Heart left ventricle (tissue), 16 donors: ENCODE measurements at regions not wholly inside any gene's neighbourhood (a gene's known extent, or its start where the extent isn't known, plus 50 kb on each side); places are given as distances from the start of the nearest gene placed in this dataset.

Experiments used
- ATAC-seq, 4 donors: fragments of 200-7000 bp; cut with Tn5 transposase; one replicate each; pipeline ENCODE4 v1.9.1; 2020 to 2022; ENCODE audit warnings: moderate library complexity in 4 of 4, mild to moderate bottlenecking in 3 of 4, moderate number of reproducible peaks in 1 of 4
- DNase-seq, 5 donors: peaks; one replicate each; pipeline ENCODE4 v3.0.0-alpha.2; 2020
- H3K27ac ChIP-seq, 12 donors: fragments of 200-600 bp; sonication (generic) in 4 of 12; one replicate each; pipeline versions ENCODE4 v1.5.0 to v1.8.0; 2016 to 2022; ENCODE audit warnings: mild to moderate bottlenecking in 2 of 12
- H3K27me3 ChIP-seq, 9 donors: fragments of 200-600 bp; sonication (generic) in 2 of 9; one replicate each; pipeline versions ENCODE4 v1.5.1 to v1.8.0; 2016 to 2022; ENCODE audit warnings: mild to moderate bottlenecking in 3 of 9
- H3K36me3 ChIP-seq, 9 donors: fragments of 200-600 bp; sonication (generic) in 2 of 9; one replicate each; pipeline versions ENCODE4 v1.5.0 to v1.8.0; 2018 to 2022; ENCODE audit warnings: mild to moderate bottlenecking in 2 of 9
- H3K4me1 ChIP-seq, 12 donors: fragments of 200-600 bp; sonication (generic) in 4 of 12; one replicate each; pipeline versions ENCODE4 v1.5.0 to v1.8.0; 2016 to 2022; ENCODE audit warnings: mild to moderate bottlenecking in 3 of 12
- H3K4me3 ChIP-seq, 12 donors: fragments of 200-600 bp; sonication (generic) in 4 of 12; one replicate each; pipeline versions ENCODE4 v1.5.0 to v1.8.0; 2017 to 2022; ENCODE audit warnings: mild to moderate bottlenecking in 9 of 12, moderate library complexity in 4 of 12
- H3K9me3 ChIP-seq, 12 donors: fragments of 200-600 bp; sonication (generic) in 4 of 12; one replicate each; pipeline versions ENCODE4 v1.5.0 to v1.8.0; 2016 to 2022; ENCODE audit warnings: mild to moderate bottlenecking in 1 of 12
- CTCF ChIP-seq, 12 donors: fragments of 200-600 bp; sonication (generic) in 4 of 12; IDR thresholded peaks; one replicate each; pipeline versions ENCODE4 v1.5.0 to v1.8.0; 2018 to 2022; ENCODE audit warnings: antibody characterized with exemption in 12 of 12, mild to moderate bottlenecking in 5 of 12
- POLR2A ChIP-seq, 2 donors: fragments of 450-650 bp; IDR thresholded peaks; one replicate each; pipeline ENCODE4 v1.6.1; 2017; ENCODE audit warnings: antibody characterized with exemption in 2 of 2, mild to moderate bottlenecking in 2 of 2, moderate library complexity in 2 of 2
- WGBS, 4 donors: extraction: QIAGEN DNeasy Blood & Tissue Kit in 2 of 4; methylation state at CpG; one replicate each; pipeline versions ENCODE4 v1.1.5 to v1.1.7; 2013 to 2018; 5-methylcytosine and 5-hydroxymethylcytosine counted together
- intact Hi-C, 10 donors: fragments of 100-400 bp; cut with DNase I; formaldehyde crosslinking; loops; one replicate each; pipeline versions ENCODE4 v1.11.1 to v1.14.2; 2022
- donor health status: ischemic (EF 13 %, LVEDD 7.1; RV severe dilation, severe dysfunction).
- donor health status: healthy with polysubstance abuse.
- donor health status: DM: no; HTN: yes; CAD: no.
- donor health status: DM: no; HTN: no; CAD: no.
- donor health status: ischemic (EF 25% LVEDD 6.9; RV normal size, moderate dysfunction).
- donor health status: ischemic (EF 25% LVEDD 5.7; RV mildly dilated, moderate dysfunction).
- donor health status: healthy.
- donor health status: DM: yes; HTN: yes; CAD: no.
- donor health status: ischemic (EF 35%, LVEDD 5.7; RV mildly dilated, moderate dysfunction).
- donor health status: nonischemic (EF 11% LVEDD 7.7; RV severe dilation, severe dysfunction).
- donor health status: DM: yes; HTN: yes; CAD: no.
- donor health status: PGD.
- donor health status: ischemic (EF 29% LVEDD 5.4; RV normal size, mild dysfunction).
- donor health status: nonischemic (EF 23%, LVEDD 6.1; RV moderate dilation, normal function).

GRCh38 chr15:35173444-35174118 is 88.5 kb upstream of the NANOGP8 start:
- Histone ChIP-seq H3K27me3 (no peaks in the 10 kb centered on the region), H3K9me3 (no peaks in the 10 kb centered on the region), H3K4me3 (no peak overlapping the region), H3K4me1 (no peaks in the 10 kb centered on the region), H3K36me3 (no peaks in the 10 kb centered on the region), H3K27ac (no peak overlapping the region)
- no peak for TF ChIP-seq POLR2A (IDR thresholded peaks at IDR 0.05)
- TF ChIP-seq CTCF (IDR thresholded peaks at IDR 0.05) = no peak
- 66 to 80% (median 76%) methylated on average over 4 of the region's 4 CpGs for WGBS, 4 donors
- intact Hi-C loops = no loop called here
- DNase-seq (no peak), ATAC-seq (no peak)

- DNase-seq = no peak
- H3K9me3 ChIP-seq = no peaks in the 10 kb centered on the region
- no peak overlapping the region for H3K27ac ChIP-seq
- H3K27me3 ChIP-seq = no peaks in the 10 kb centered on the region
- ATAC-seq = no peak
- no peaks in the 10 kb centered on the region for H3K4me1 ChIP-seq
- 73 to 88% (median 80%) methylated on average over 3 of the region's 3 CpGs for WGBS, 4 donors
- no peak overlapping the region for H3K4me3 ChIP-seq
- intact Hi-C loops = no loop called here
- H3K36me3 ChIP-seq = no peaks in the 10 kb centered on the region
- TF ChIP-seq CTCF (IDR thresholded peaks at IDR 0.05) (no peak), POLR2A (IDR thresholded peaks at IDR 0.05) (no peak)
Observed at GRCh38 chr15:35170207-35170606, 85.1 kb upstream of the NANOGP8 start.

DNA sequence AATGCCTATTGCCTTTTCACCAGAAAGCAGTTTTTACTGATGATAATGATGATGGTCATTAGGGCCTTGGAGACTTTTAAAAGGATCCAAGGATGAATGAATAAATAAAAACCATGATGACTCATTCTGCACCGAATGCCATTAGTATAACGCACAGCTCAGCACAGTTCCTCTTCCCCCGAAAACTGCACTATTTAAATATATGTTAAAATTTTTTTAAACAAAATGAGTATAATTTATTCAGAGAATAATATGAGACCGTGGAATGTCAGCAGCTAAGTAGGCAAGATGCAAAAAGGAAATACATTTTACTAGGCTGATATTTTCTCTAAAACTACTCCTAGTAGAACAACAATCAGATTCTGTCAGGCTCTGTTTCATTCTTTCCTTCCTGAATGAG is 83.4 kb upstream of the NANOGP8 start:
- Histone ChIP-seq H3K4me1 (no peaks in the 10 kb centered on the region), H3K27me3 (no peaks in the 10 kb centered on the region), H3K36me3 (no peaks in the 10 kb centered on the region), H3K27ac (no peak overlapping the region), H3K4me3 (no peak overlapping the region), H3K9me3 (no peaks in the 10 kb centered on the region)
- DNase-seq = no peak
- intact Hi-C loops = no loop called here
- TF ChIP-seq POLR2A (IDR thresholded peaks at IDR 0.05) (no peak), CTCF (IDR thresholded peaks at IDR 0.05) (no peak)
- WGBS, 4 donors = 37 to 54% (median 48%) methylated on average over 4 of the region's 4 CpGs
- no peak for ATAC-seq

DNA sequence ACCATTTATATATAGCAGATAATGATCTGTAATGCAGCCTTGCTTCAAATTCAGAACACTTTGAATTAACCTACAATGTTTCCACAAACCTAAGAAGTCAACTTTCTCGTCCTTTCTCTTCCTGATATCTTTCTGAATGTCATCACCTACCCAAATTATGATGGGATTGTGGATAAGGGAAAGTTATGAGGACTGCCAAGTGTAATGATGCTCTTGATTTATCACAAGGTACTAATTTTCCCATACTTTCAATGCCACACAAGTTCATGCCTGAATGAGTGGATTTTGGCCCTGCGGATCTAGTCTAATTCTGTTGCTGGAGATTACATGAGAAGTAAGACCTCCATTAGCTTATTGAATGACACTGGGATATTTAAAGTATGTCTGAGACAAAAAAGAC is 82.6 kb upstream of the NANOGP8 start:
- no peaks in the 10 kb centered on the region for H3K36me3 ChIP-seq
- H3K27ac ChIP-seq = no peak overlapping the region
- 82 to 85% (median 83%) methylated on average over 2 of the region's 2 CpGs for WGBS, 4 donors
- ATAC-seq (no peak), DNase-seq (no peak)
- no peaks in the 10 kb centered on the region for H3K4me1 ChIP-seq
- no peak overlapping the region for H3K4me3 ChIP-seq
- intact Hi-C loops = no loop called here
- H3K27me3 ChIP-seq = no peaks in the 10 kb centered on the region
- H3K9me3 ChIP-seq = no peaks in the 10 kb centered on the region
- no peak for TF ChIP-seq CTCF (IDR thresholded peaks at IDR 0.05)
- TF ChIP-seq POLR2A (IDR thresholded peaks at IDR 0.05) = no peak
